NOMO-1 treated with DMSO at 0.1 percent for 48 hours (cell line): ENCODE measurements at regions not wholly inside any gene's neighbourhood (a gene's known extent, or its start where the extent isn't known, plus 50 kb on each side); places are given as distances from the start of the nearest gene placed in this dataset.

Source experiments
- DNase-seq: peaks from one replicate; lab custom pipeline; 2025; ENCODE audit not compliant: unreplicated experiment; lab: John Stamatoyannopoulos, UW

DNA sequence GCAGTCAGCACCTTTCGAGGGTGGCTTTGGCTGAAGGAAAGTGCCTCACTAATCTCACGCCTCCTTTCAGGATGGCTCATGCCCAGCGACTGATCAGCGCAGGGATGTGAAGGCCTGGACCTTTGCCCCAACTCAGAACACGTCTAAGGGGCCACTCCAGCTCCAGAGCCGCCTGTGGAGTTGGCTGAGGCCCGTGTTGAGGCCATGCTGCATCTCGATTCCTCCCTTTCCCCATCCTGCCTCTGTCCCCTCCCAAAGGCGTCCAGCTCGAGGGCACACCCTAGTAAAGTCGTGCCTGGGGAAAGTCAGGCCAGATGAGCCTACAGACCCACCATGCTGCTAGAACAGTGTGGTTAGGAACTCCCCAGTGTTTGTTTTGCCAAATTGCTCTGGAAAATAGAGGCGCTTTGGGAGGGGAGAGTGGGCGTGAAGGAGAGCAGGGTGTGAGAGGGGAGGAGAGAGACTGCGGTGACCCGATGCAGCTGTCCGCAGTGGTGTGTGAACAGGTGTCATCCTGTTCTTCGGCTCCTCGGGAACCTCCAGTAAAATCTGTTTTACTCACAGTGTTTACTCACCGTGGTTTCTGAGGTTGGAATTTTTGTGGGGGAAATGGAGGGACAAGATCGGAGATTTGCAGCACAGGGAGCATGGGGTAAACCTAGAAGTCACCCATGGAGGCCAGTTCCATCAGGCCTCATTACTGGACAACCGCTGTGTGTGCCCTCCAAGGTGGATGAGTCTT, 85.0 kb upstream of the PMEPA1 start:
- no peak for DNase-seq

DNA sequence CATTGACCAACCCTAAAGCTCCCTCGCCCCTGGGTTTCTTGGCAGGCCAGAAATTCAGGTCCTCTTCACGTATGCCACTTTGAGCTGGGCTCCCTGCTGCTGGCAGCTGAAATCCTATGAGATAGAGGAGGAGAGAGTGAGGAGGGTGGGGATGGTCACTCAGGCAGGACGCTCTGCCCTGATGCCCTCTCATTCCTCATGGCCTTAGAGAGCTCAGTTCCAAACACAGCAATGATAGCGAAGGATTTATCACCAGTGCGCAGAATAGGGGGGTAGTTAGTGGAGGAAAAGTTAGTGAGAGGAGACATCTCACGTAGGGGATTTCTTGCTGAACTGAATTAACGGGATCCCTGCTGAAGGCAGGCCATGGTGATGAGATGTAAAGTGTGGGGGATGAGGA, 84.2 kb upstream of the PMEPA1 start:
- no peak for DNase-seq

DNA sequence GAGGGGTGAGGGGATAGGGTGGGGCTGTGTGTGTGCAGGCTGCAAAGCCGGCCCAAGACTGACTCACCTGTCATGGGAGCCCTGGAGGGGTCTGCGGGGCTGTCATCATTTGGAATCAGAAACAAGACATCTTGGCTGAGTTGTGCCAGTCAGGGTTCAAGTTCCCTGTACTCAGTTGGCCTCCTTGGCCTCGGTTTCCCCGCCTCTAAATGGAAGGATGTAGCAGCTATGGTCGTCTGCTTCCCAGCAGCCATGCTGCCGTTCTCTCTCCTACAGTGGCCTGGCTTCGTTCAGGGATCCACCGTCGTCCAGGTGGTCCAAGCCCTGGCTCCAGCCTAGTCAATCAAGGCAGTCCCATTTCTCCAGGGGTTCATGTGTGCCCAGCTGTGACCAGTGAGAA, 83.6 kb upstream of the PMEPA1 start:
- DNase-seq: no peak

DNA sequence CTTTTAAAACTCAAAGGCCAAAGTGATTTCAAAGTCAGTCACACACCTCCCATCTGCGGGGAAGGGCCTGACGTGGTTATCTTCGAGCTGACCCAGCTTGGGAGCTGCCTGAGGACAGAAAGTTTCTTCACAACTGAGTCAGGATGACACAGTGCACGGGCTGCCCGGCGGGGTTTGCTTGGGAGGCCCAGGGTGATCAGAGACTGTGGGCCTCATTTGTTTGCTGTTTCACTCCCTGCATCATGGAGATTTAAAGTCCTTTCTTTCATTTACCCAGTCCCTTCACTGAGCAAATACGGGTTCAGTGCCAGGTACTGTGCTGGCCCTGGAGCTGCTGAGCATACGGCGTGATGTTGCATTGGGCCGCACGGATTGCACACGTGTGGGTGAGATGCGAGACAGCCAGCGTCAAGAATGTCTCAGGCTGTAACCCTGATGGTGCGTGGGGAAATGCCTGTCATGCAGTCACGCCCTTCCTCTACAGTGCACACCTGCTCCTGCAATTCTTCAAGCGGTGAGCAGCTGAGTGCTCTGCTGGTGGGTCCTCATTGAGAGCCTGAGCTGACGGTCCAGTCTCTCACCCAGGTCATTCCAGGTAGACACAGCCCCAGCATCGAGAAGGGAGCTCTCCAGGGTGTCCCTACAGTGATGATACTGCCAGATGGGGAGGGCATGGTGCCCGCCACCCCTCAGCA, 82.7 kb upstream of the PMEPA1 start:
- no peak for DNase-seq

DNA sequence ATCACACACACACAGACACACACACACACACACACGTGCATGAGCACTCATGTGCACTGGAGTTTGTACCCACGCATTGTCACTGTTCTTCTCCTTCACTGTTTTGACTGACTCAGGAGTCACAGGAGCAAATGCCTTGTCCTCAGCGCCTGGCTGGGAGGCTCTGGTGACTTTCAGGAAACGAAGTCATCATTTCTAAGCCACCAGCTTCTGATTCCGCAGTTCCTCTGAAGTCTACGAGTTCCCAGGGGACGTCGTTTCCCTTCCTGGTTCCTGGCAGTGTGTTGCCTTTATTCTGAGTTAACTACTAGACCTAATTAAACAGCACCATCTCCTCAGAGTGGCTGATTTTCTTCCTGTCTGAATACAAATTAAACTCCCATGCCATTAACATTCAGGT, 82.2 kb upstream of the PMEPA1 start:
- DNase-seq: no peak

DNA sequence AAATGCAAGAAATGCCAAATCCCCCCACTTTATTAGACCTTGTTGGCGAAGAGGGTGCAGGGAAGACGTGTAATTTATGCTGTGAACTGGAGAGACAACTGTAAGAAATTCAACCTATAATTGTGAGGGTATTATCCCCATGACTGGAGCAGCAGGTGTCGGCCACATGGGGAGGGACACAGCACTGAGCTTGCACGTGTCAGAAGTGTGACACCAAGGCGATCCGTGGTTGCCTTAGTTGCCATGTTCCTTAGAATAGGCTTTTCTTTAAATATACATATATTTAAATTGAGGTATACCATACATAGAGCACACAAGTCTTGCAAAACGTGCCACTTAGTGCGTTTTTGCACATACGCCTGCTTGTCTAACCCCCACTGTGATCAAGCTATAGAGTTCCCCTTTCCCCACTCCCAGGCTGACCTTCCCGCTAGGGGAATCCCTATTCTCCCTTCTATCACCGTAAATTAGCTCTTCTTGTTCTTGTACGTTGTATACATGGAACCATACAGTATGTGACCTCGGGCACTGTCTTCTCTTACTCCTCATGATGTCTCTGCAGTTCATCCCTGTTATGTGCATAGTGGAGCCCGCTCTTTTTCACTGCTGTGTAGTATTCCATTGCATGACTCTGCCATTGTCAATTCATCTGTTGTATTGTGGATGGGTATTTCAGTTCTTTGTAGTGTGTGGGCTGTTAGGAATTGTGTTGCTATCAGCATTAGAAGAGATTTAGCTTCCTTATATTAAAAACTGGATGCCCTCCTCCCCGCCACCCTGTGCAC, 81.6 kb upstream of the PMEPA1 start:
- DNase-seq: no peak

DNA sequence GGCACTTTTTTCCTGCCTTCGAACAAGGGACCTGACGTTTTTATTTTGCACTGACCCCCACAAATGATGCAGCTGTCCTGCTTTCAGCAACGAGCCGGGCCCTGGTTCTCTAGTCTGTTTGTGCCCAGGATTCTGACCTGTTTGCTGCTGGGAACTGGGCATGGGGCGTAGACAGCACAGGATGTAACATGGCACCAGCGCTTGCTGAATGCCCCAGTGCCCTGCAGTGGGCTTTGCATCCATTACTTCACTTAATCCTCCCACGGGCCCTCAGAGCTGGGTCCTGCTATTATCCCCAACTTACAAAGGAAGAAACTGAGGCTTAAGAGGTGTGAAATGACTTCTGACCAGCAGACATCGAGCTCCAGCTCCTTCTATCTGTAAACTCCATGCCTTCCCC, 80.4 kb upstream of the PMEPA1 start:
- no peak for DNase-seq

DNA sequence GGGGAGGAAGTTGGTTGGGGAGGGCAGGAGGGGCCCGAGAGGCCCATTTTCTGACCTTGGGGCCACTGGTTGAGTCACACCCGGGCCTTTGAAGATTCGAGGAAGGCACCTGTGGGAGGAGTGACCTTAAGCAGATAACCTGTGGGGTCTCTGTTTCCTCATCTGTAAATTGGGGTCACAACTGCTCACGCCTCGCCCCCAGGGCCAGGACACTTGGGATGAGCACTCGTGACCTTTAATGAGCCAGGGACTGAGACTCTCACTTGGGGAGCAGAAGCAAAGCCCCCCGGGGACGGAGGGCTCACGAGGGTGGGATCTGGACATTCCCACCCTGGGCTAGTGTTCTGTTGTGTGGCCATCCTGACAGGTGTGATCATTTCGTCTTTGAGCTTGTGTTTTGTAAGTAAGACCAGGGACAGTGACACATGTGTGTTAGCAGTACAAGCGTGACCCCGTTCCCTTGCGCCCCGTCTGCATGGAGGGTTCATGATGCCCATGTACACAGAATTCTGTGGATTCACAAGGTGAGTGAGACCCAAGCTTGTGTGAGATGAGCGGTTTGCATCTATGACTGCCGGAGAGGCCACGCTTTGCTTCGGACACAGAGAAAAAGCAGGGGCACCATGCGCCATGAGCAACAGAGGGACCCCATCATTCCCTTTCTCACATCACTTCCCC, 79.3 kb upstream of the PMEPA1 start:
- DNase-seq: no peak

DNA sequence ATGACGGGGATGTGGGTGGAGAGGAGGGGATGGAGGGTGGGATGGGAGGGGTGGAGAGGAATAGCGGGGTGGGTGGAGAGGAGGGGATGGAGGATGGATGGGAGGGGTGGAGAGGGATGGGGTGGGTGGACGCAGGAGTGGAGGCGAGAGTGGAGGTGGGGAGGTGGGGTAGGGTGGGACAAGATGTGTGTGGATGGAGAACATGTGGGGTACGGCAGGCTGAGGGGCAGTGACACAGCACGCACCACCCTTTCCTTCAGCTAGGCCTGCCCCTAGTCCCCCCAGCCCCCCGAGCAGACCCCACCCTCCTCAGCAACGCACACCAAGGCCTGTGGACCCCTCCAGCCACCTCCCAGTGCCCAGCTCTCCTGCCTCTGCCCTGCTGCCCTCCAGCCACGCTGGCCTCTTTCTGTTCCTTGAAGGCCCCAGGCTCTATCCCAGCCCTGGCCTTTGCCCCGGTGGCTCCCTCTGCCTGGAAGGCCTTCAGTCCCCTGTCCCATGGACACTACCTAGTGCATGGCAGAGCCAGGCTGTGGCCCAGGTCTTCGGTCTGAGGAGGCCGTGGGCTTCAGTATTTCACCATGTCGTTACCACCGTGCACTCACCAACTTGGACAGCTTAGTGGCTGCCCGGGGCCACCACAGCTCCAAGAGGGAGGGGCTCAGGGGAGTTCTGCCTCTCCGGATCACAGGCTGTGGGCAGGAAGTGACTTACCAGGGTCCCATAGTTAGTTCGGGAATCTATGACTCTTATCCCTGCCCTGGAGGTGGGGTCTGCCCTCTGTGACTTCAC, 78.4 kb upstream of the PMEPA1 start:
- no peak for DNase-seq

DNA sequence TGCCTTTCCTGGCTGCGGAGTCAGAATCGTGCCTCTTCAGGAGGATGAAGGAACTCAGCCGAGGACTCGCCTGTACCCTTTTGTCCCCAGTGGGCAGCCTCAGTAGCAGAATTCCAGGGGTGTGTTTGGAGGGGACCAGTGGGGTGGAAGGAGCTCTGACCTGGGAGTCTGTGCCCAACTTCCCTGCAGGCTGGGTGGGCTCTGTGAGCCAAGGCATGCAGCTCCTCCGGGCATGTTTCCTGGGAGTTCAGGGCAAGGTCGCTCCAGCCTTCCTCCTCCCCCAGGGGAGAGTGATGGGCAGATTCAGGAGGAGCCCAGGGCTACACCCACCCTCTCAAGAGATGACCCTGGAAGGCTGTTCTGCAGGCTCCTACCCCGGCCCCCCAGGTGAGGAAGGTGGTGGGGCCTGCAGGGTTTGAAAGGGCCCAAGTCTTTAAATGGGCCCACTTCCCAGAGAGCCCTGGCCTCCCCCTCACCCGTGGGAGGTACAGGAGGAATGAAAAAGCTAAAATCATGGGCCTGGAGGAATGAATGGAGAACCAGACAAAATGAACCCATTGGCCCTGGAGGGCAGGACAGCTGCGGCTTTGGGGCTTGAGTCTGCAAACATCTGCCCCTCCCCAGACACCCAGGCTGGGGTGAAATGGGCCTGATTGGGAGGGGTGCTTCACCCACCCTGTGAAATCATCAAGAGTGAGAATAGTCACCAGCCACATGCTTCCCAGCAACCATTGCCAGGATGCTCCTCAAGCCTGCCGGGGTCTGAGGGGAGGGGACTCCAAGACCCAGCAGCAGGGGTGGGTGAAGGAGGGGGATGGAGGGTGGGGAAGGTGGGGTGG, 77.6 kb upstream of the PMEPA1 start:
- DNase-seq: no peak

DNA sequence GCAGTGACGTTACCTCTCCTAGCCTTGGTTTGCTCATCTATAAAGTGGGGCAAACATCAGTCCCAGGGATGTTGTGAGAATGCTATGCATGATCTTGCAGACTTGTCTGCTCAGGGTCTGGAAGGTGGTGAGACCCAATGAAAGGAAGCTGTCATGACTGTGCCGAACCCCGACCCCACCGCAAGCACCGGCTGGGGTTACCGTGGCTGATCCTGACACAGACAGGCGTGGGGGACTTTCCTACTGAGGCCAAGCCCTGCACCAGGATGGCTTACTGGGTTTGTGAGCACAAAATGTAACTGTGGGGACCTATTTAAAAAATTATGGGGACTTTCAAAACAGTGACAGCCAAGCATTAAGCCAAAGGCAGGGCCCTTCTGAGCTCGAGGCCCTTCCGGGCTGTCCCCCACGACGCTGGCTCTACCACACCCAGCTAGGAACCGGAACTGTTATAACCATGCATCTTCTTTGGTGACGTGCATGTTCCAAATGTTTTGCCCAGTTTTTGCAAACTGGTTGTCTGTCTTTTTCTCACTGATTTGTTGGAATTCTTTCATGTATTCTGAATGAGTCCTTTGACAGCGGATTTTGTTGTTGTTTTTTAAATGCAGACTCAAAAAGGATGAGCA, 76.6 kb upstream of the PMEPA1 start:
- DNase-seq: no peak

DNA sequence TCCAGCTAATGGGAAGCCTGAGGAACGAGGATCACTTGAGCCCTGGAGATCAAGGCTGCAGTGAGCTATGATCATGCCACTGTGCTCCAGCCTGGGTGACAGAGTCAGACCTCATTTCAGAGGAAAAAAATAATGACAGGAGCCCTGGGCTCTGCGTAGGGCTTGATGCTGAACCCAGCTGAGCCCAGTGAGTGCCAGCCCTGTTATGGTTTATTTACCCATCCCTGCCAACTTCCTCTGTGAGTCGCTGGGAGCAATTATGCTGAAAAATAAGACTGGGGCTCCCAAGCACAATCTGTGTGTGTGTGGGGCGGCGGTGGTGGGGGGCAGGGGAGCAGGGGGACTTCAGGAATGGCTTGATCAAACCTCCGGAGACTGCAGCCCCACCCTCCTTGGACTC, 75.9 kb upstream of the PMEPA1 start:
- no peak for DNase-seq

DNA sequence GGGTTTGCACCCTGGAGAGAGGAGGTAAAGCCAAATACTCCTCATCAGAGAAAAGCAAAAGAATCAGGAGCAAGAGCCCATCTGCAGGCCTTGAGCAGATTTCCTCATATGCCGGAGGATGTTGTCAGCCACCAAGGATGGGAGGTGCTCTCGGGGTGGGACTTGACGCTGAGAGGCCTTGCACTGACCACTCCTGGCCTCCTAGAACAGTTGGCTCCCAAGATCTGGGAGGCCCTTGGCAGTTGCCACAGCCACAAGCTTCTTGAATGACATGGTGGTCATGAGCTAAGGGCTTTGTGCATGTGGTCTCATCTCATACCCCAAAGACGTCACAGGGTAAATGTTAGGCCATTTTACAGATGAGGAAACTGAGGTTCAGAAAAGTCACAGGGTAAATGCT, 75.2 kb upstream of the PMEPA1 start:
- DNase-seq: no peak

DNA sequence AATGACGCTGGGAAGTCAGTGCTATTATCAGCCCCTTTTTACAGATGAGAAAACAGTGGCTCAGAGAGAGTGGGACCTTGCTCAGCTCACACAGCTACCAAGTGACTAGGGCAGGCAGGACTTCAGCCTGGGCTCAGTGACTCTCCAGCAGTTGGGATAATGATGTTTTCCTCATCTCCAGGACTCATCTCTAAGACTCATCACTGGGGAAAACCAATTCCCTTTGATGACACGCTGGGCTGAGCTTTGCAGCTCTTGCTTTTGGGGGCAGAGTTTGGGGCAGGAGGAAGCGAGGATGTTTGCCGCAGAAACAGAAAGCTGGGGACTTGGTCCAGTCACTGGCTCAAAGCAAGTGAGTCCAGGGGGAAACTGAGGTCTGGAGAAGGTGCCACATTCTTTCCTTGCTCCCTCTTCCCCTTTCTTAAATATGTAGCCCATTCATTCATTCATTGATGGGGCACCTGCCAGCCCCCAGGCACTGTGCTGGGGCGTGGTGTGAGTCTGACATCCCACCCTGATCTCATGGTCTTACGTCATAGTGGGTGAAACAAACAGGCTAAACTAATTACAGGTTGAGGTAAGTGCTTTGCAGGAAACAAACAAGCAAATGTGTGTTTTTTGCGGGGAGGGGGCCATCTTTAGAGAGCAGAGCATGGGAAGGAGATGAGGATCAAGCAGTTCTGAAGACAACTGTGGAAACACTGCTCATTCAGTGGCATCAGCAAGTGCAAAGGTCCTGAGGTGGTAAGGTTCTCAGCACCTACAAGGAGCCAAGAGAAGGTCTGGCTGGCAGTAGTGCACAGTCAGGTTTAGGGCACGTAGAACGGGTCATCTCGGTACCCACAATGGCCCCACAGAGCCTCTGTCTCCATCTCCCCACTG, 74.4 kb upstream of the PMEPA1 start:
- no peak for DNase-seq

DNA sequence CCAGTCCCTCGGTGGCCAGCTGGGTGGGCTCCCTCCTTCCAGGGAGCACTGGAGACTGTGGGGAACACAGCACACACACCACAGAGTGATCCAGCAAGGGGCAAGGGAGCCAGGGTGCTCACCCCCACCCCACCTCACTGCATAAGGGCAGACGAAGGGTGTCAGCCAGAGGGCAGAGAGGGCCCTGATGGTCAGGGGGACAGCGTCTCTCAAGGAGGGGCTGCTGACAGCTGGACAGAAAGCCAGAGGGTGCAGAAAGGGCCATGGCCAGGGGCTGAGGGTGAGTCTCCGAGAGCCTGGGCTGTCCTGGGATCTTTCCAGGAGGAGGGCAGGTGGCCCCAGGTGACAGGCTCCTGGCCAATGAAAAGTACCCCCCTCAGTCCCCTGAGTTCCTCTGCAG, 73.4 kb upstream of the PMEPA1 start:
- DNase-seq: no peak

DNA sequence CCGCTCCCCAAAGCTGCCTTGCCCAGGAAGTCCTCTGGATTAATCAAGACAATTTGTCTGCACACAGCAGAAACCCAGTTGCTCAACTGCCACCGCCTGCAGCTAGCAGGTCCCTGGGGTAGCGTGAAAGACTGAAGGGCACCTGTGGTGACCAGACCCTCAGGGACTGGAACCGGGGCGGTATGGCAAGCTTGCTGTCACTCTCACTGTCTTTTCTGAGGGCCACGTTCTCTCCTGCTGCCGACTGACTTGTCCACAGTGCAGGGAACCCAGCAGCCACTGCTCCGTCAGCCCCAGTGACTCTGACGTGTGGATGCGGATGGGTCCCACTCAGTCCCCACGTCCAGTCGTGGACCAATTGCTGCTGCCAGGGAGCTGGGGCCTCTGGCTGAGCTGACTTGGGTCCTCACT, 72.8 kb upstream of the PMEPA1 start:
- no peak for DNase-seq

DNA sequence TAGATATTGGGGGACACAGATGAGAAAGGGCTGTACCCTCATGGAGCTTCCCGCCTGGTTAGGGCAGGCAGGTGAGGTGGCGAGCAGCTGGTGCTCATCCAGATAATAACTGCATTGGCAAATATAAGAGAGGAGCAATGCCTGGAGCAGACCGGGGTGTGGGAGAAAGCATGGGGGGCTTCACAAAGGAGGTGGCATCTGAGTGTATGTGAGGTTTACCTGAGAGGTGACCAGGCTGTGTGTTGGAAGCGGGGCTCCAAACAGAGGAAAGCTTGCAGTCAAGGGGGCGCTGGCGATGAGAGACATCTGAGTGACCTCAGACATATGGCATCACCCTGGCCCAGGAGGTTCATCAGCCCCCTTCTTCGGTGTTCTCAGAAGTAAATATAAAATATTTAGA, 72.1 kb upstream of the PMEPA1 start:
- DNase-seq: no peak

DNA sequence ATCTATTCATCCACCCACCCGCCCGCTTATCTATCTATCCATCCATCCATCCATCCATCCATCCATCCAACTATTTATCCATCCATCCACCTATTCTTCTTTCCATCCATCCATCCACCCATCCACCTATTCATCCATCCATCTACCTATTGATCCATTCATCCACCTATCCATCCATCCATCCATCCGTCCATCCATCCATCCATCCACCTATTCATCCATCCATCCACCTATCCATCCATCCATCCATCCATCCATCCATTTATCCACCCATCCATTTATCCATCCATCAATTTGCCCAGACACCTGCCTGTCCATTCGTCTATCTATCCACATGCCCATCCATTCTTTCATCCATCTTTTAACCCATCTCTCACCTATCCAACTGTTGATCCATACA, 71.1 kb upstream of the PMEPA1 start:
- no peak for DNase-seq
